ENCODE measurements at regions not wholly inside any gene's neighbourhood (a gene's known extent, or its start where the extent isn't known, plus 50 kb on each side); places are given as distances from the start of the nearest gene placed in this dataset.

DNA sequence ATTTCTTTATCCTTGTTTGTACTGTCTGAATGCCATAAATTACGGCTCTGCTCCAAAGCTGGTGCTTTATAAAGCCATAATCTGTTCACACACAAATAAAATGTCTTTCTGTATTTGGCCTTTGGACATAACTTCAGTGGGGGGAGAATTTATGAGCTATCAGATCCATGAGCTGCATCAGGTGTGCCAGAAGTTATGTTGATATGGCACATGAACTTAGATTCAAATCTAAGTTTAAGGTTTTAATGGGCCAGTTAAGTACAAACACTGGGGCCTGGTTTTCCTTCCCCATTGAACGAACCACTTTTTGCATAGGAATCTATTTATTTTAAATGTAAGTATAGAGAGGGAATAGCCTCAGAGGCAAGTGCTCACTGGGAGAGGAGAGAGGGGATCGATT lies 239.9 kb downstream of the NFKBIZ start (continued):
- TF ChIP-seq, protein P1, sequence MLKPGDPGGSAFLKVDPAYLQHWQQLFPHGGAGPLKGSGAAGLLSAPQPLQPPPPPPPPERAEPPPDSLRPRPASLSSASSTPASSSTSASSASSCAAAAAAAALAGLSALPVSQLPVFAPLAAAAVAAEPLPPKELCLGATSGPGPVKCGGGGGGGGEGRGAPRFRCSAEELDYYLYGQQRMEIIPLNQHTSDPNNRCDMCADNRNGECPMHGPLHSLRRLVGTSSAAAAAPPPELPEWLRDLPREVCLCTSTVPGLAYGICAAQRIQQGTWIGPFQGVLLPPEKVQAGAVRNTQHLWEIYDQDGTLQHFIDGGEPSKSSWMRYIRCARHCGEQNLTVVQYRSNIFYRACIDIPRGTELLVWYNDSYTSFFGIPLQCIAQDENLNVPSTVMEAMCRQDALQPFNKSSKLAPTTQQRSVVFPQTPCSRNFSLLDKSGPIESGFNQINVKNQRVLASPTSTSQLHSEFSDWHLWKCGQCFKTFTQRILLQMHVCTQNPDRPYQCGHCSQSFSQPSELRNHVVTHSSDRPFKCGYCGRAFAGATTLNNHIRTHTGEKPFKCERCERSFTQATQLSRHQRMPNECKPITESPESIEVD (tag by site-specific recombination; IDR thresholded peaks at IDR 0.05): peak; percentile 65
- TF ChIP-seq, protein P2, sequence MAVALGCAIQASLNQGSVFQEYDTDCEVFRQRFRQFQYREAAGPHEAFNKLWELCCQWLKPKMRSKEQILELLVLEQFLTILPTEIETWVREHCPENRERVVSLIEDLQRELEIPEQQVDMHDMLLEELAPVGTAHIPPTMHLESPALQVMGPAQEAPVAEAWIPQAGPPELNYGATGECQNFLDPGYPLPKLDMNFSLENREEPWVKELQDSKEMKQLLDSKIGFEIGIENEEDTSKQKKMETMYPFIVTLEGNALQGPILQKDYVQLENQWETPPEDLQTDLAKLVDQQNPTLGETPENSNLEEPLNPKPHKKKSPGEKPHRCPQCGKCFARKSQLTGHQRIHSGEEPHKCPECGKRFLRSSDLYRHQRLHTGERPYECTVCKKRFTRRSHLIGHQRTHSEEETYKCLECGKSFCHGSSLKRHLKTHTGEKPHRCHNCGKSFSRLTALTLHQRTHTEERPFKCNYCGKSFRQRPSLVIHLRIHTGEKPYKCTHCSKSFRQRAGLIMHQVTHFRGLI (tag by site-specific recombination; IDR thresholded peaks at IDR 0.05): no peak
- TF ChIP-seq ZFP69B (tag by site-specific recombination; IDR thresholded peaks at IDR 0.05): no peak
- no peak for TF ChIP-seq ZNF19 (tag by site-specific recombination; IDR thresholded peaks at IDR 0.05; ENCODE audit: low read depth)
- no peak for TF ChIP-seq ZNF366 (tag by site-specific recombination; conservative IDR thresholded peaks at IDR 0.05)
- 0 out of 2 replicates have a peak, but pooled peaks have one; percentile 52 for TF ChIP-seq GFI1B (tag by site-specific recombination; IDR thresholded peaks at IDR 0.05)
- TF ChIP-seq, protein P3, sequence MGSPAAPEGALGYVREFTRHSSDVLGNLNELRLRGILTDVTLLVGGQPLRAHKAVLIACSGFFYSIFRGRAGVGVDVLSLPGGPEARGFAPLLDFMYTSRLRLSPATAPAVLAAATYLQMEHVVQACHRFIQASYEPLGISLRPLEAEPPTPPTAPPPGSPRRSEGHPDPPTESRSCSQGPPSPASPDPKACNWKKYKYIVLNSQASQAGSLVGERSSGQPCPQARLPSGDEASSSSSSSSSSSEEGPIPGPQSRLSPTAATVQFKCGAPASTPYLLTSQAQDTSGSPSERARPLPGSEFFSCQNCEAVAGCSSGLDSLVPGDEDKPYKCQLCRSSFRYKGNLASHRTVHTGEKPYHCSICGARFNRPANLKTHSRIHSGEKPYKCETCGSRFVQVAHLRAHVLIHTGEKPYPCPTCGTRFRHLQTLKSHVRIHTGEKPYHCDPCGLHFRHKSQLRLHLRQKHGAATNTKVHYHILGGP (tag by site-specific recombination; IDR thresholded peaks at IDR 0.05): no peak
- no peak for TF ChIP-seq ZNF394 (tag by site-specific recombination; IDR thresholded peaks at IDR 0.05; ENCODE audit: borderline replicate concordance)
- no peak for TF ChIP-seq ZNF626 (tag by site-specific recombination; IDR thresholded peaks at IDR 0.05)
- no peak for TF ChIP-seq ZNF132 (tag by site-specific recombination; IDR thresholded peaks at IDR 0.05; ENCODE audit: borderline replicate concordance)
- TF ChIP-seq MEIS1 (CRISPR knock-in tag; IDR thresholded peaks at IDR 0.05; ENCODE audit: borderline replicate concordance): no peak
- TF ChIP-seq, protein P4, sequence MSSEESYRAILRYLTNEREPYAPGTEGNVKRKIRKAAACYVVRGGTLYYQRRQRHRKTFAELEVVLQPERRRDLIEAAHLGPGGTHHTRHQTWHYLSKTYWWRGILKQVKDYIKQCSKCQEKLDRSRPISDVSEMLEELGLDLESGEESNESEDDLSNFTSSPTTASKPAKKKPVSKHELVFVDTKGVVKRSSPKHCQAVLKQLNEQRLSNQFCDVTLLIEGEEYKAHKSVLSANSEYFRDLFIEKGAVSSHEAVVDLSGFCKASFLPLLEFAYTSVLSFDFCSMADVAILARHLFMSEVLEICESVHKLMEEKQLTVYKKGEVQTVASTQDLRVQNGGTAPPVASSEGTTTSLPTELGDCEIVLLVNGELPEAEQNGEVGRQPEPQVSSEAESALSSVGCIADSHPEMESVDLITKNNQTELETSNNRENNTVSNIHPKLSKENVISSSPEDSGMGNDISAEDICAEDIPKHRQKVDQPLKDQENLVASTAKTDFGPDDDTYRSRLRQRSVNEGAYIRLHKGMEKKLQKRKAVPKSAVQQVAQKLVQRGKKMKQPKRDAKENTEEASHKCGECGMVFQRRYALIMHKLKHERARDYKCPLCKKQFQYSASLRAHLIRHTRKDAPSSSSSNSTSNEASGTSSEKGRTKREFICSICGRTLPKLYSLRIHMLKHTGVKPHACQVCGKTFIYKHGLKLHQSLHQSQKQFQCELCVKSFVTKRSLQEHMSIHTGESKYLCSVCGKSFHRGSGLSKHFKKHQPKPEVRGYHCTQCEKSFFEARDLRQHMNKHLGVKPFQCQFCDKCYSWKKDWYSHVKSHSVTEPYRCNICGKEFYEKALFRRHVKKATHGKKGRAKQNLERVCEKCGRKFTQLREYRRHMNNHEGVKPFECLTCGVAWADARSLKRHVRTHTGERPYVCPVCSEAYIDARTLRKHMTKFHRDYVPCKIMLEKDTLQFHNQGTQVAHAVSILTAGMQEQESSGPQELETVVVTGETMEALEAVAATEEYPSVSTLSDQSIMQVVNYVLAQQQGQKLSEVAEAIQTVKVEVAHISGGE (tag by site-specific recombination; conservative IDR thresholded peaks at IDR 0.05; ENCODE audit: low read depth): no peak
- no peak for TF ChIP-seq ZNF514 (tag by site-specific recombination; IDR thresholded peaks at IDR 0.05)
- TF ChIP-seq ZNF433 (tag by site-specific recombination; IDR thresholded peaks at IDR 0.05; ENCODE audit: low read depth): no peak
- peak; percentile 56; the same call in 1 of the 2 replicates for TF ChIP-seq SCRT1 (tag by site-specific recombination; IDR thresholded peaks at IDR 0.05; ENCODE audit: borderline replicate concordance)

DNA sequence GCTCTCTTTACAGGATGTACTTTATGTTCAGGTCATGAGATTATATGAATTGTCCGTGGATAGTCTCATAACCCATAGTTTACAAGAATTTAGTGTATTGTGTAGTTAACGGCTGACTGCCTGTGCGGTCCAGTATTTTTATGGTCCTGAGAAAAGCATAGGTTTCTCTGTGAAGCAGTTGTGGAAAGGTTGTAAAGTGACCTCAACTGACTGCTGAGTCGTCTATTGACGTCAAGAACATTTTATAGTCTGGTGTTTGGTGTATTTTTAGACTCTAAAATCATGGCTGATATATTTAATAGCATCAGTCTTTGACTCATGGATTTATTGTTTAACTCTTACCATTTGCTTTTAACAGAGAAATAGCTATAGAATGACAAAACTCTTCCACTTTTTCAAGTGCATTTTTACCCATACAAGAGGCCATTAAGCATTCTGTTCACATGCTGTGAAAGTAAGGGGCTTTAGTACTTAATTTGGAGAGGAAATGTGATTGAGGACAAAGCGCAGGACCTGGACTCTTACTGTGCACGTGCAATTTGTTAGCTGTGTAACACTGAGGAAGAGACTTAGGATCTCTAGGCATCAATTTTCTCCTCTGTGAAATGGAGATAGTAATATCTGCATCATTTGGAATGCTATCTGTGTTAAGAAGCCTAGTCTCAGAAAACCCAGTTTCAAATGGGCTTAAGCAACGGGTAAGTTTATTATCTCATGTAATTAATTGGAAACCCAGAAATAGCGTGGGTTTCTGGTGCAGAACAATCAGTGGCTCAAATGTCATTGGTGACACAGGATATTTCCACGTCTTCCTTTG lies 240.8 kb downstream of the NFKBIZ start:
- Histone ChIP-seq H3K36me3 (ENCODE audit: control insufficient read depth in 2 of 2, insufficient read depth in 1 of 2, low read length in 2 of 2) (no peaks in the 10 kb centered on the region), H3K4me1 (ENCODE audit: control insufficient read depth, insufficient read depth, low read length) (peaks cover 5% of the 10 kb centered on the region), H3K4me3 (ENCODE audit: low read depth, low read length) (no peak overlapping the region), H3K9me3 (ENCODE audit: control insufficient read depth, insufficient read depth, low read depth, low read length) (no peaks in the 10 kb centered on the region), H3K27ac (ENCODE audit: extremely low read depth, low read depth, low read length) (no peak overlapping the region)
- CTCF ChIA-PET: no interaction called here
- POLR2A ChIA-PET: no interaction called here
- TF ChIP-seq, protein P5, sequence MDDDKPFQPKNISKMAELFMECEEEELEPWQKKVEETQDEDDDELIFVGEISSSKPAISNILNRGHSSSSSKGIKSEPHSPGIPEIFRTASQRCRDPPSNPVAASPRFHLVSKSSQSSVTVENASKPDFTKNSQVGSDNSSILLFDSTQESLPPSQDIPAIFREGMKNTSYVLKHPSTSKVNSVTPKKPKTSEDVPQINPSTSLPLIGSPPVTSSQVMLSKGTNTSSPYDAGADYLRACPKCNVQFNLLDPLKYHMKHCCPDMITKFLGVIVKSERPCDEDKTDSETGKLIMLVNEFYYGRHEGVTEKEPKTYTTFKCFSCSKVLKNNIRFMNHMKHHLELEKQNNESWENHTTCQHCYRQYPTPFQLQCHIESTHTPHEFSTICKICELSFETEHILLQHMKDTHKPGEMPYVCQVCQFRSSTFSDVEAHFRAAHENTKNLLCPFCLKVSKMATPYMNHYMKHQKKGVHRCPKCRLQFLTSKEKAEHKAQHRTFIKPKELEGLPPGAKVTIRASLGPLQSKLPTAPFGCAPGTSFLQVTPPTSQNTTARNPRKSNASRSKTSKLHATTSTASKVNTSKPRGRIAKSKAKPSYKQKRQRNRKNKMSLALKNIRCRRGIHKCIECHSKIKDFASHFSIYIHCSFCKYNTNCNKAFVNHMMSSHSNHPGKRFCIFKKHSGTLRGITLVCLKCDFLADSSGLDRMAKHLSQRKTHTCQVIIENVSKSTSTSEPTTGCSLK (tag by site-specific recombination; IDR thresholded peaks at IDR 0.05): no peak
- TF ChIP-seq ZNF114 (tag by site-specific recombination; IDR thresholded peaks at IDR 0.05): no peak
- TF ChIP-seq ZNF211 (tag by site-specific recombination; IDR thresholded peaks at IDR 0.05; ENCODE audit: low read depth): no peak
- TF ChIP-seq ZNF302 (tag by site-specific recombination; IDR thresholded peaks at IDR 0.05; ENCODE audit: low read depth): no peak
- TF ChIP-seq, protein P6, sequence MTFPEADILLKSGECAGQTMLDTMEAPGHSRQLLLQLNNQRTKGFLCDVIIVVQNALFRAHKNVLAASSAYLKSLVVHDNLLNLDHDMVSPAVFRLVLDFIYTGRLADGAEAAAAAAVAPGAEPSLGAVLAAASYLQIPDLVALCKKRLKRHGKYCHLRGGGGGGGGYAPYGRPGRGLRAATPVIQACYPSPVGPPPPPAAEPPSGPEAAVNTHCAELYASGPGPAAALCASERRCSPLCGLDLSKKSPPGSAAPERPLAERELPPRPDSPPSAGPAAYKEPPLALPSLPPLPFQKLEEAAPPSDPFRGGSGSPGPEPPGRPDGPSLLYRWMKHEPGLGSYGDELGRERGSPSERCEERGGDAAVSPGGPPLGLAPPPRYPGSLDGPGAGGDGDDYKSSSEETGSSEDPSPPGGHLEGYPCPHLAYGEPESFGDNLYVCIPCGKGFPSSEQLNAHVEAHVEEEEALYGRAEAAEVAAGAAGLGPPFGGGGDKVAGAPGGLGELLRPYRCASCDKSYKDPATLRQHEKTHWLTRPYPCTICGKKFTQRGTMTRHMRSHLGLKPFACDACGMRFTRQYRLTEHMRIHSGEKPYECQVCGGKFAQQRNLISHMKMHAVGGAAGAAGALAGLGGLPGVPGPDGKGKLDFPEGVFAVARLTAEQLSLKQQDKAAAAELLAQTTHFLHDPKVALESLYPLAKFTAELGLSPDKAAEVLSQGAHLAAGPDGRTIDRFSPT (tag by site-specific recombination; IDR thresholded peaks at IDR 0.05): peak; percentile 93
- TF ChIP-seq ZSCAN16 (tag by site-specific recombination; IDR thresholded peaks at IDR 0.05): no peak
- peak; percentile 85 for TF ChIP-seq TRIM28 (IDR thresholded peaks at IDR 0.05; ENCODE audit: borderline replicate concordance, low read length)

Data from HEK293 (cell line).